Inferior parietal cortex (tissue), 1 donor: ENCODE measurements at regions not wholly inside any gene's neighbourhood (a gene's known extent, or its start where the extent isn't known, plus 50 kb on each side); places are given as distances from the start of the nearest gene placed in this dataset.
"Not testable (repeated sequence)": the region's sequence is repeated elsewhere in the genome, so short reads cannot be mapped to it uniquely, and the experiment has no call there.

Source experiments
- DNase-seq: peaks from one replicate; pipeline ENCODE4 v3.0.0-alpha.2; 2016; ENCODE audit errors: extremely low spot score

DNA sequence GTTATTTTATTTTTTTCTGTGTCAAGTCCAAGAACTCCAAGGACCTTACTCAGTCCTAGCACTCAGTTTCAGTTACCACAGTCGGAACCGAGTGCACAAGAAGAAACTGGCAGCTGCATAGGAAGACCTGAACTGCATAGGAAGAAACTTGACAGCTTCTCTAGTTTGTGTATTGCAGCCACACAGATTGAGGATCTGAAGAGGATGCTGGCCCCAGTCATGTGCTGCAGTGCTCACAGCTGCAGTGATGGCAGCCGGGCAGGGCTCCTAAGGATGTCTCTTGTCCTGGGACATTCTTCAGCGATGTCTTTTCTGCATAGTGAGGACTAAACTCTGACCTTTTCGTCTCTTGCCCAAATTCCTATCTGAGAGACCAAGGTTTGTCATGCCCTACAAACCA is 261.2 kb downstream of the STIM2 start:
- no peak for DNase-seq

DNA sequence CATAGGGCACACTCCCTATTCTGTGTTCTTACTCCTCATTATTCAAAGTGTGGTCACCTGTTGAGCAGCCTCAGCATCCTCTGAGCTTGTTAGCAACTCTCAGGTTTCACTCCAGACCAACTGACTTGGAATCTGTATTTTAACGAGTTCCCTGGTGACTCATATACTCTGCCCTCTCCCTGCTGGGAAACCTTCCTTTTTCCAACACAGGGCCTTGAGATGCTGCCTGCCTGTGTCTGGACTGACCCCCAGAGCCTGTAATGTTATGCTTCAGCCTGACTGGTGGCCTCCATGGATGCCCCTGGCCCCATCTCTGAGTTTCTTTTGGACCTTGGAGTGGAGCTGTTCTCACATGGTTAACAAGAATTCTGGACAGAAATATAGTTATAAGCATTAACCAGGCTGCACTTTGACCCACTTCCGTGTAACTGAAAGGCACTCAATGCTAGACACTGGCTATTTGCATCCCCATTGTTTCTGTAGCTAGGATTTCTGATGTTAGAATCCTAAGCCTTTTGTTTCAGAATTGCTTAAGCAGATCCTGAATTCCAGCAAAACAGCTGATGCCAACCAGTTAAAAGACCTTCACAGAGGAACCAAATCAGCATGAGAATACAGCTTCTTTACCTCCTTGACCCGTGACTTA is 262.6 kb downstream of the STIM2 start:
- no peak for DNase-seq

DNA sequence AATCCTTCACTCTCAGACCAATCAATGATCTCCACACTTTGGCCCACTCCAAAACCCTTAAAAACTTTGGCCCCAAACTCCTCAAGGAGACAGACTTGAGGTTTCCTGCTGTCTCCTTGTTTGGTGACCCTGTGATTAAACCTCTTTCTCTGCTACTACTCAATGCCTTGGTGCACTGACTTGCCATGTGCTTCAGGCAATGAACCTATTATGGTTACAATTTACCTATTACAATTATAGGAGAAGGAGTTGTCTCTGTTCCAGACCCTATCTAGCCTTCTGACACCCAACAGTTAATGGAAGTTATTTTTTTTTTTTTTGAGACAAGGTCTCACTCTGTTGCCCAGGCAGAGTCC is 263.1 kb downstream of the STIM2 start:
- DNase-seq, result no peak

DNA sequence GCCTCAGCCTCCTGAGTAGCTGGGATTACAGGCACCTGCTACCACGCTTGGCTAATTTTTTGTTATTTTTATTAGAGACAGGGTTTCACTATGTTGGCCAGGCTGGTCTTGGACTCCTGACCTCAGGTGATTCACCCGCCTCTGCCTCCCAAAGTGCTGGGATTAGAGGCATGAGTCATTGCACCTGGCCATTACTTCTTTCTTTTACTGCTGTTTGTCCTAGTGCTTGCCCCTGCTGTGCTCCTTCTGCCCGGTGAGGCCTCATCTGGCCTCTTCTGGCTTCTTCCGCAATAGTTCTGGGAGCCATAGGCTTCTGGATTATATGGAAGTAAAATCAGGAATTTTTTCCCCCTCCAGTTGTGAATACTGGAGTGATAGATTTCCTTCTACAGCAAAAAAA is 266.3 kb downstream of the STIM2 start:
- not testable (repeated sequence) for DNase-seq

DNA sequence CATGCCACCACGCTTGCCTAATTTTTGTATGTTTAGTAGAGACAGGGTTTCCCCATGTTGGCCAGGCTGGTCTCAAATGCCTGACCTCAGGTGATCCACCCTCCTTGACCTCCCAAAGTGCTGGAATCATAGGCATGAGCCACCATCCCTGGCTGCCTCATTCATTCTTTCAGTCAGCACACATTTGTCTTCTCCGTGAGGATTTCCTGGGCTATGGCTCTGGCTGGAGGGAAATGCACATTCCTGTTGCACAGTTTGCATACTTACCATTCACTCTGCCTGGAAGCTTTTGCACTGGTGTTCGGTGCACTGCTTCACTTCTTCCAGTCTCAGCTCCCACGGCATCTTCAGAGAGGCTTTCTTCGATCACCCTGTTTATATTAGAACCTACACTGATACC is 267.8 kb downstream of the STIM2 start:
- no peak for DNase-seq

DNA sequence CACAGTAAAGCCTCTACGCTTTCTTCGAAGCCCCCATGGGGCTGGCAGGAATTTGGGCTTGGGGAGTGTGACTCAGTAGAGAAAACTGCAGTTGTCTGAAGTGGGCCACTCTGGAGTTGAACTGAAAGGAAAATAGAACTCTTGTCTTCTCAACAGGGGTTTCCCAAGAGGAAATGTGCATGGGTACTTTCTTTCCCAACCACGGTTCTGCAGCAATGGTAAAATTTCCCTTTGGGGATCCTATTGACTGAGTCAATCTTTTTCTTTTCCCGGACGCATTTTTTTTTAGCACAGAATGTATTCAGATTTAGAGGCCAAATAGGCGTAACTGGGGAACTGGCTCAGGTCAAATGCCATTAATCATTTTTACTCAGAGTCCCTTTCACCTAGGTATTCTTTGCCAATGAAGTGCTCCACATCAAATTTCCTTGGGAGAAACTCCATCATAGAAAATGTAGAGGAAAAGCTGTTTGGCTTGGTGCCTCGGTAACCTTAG is 269.3 kb downstream of the STIM2 start:
- DNase-seq, result no peak

DNA sequence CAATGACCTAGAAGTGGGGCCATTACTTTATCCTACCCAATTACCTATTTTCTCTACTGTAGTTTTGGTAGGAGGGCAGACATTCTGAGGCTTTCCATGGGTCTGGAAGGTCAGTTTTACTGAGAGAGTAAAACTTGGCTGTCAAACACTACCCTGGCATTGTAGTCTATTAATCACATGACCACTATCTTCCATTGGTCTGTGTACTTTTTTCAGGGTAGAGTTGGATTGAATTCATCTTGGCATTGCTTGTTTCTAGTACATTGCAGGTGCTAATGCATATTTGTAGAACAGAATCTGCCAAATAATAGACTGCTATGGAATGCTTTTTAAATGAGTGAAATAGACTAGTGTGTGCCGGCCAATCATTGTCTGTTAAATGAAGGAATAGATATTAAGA is 271.9 kb downstream of the STIM2 start:
- no peak for DNase-seq

DNA sequence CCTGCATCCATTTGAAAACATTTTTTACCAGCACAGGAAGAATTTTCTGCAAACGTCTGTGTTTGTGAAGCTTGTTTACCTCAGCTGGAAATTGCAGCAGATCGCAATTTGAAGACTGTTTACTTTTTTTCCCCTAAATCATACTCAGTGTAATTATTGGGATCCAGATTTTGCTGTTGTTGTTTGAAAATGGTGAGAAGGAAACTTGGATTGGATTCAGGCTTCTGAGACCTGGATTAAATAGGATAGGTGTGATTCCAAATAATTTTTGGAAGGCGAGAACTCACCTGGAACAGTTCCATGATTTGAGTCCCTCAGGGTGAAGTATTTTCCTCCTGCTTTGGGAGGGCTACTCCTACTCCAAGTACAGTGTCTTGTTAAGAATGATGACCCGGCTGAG is 279.8 kb downstream of the STIM2 start:
- no peak for DNase-seq

DNA sequence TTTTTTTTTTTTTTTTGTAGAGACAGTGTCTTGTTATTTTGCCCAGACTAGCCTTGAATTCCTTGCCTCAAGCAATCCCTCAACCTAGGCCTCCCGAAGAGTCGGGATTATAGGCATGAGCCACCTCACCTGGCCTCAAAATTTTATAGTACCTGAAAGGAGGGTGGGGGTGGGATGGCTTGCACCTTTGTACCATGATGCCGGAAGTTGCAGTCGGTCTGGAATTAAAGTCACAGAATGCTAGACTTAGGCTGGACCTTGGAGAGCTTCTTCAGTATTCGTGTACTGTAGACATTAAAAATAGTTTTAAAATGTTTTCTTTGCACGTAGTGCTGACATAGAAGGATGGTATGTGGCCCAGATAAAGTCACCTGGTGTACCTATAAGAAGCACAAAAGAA is 280.9 kb downstream of the STIM2 start:
- DNase-seq, result no peak

DNA sequence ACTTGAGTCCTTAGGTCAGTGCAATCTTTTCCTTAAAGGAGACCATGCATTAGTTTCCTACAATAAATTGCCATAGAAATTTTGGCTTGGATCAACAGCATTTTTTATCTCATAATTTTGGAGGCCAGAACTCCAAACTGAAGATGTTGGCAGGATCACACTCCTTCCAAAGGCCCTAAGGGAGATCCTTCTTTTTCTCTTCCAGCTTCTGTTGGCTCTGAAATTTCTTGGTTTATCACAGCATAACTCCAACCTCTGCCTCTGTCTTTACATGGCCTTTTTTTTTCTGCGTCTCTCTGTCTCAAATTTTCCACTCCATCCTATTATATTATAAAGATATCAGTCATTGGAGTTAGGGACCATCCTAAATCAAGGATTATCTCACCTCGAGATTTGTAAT is 282.2 kb downstream of the STIM2 start:
- DNase-seq, result no peak

DNA sequence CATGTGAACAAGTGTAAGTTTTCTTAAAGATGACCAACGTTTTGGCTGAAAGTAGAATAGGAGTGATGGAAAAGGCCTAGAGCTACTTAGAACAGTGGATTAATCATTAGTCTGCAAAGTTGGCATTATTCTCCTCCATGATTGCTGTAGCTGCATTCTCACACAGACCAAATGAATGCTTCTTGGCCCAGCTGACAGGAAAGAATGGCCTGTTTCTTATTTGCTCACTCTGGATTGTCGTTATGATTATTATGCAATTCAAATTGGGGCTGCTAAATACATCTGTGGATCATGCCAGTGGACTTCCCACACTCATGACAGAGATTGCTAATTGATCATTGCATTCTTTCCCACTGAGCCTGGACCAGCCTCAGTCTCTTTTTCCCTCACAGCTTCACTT is 285.0 kb downstream of the STIM2 start:
- no peak for DNase-seq

DNA sequence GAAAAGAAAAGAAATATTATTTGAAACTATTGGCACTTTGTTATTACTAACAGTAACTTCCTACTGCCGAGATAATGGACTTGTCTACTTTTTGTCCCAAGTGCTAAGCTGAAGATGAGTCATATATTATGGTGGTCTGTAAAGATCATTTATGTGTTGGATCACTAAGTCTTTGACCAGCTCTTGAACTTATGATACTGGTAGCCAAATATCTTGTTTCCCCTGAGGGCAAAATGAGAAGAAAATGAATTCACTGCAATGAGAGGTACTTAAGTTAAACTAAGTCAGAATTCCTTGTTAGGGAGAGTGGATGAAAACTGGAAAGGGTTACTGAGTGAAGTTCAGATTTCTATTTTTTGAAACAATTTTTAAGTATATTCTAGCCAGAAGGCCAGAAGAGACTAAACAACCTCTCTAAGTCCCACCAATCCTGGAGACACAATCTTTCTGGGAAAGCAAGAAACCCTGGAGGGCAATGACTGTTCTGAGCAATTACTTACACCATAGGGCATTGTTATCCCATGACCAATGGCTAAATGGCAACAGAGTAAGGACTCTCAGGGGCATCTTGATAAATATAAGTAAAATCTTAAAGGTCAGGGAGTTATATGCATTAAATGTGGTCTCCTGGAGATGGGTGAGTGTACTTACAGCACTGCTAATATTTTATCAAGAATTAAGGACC is 287.7 kb downstream of the STIM2 start:
- DNase-seq, result no peak

DNA sequence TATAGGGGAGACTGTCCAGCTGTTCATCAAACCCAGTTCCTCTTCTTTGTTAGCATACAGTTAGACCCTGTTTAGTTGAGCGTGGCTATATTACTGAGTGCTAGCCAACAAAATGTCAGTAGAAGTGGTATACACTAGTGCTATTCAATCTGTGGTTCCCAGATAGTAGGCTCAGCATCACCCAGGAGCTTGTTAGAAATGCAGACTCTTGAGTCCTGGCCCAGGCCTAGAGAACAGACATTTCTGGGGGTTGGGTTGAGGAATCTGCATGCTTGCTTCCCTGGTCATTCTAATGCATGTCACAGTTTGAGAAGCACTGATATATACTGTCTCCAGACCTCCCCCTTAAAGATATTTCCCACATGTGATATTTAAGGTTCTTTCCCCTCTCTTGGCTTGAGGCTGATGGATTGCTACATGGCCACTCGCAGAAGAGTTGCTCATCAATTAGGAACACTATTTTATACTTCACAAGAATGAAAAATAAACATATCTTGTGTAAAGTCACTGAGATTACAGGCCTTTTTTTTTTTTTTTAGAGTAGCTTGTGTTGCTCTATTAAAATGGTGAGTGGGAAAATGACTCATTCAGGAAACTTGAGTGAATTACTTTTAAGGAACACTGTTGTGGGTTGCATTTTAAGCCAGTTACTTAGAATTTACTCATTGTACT is 289.0 kb downstream of the STIM2 start:
- DNase-seq, result no peak

DNA sequence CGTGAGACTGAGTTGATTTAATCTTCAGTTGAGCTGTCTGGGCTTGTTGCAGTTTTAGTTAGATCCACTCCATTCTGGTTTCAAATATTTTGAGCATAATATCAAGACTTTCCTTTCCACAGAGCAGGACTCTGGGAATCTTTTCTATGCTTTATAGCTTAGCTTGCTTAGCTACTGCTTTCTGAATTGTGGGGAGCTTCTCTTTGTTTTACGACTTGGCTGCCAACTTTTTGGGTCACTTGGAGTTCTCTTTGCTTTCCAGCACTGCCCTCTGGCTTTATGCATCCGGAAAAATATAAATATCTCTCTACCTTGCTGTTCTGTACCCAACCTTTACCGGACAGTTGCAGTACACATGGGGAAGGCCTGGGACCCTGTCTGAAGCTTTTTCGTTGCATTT is 292.1 kb downstream of the STIM2 start:
- no peak for DNase-seq

DNA sequence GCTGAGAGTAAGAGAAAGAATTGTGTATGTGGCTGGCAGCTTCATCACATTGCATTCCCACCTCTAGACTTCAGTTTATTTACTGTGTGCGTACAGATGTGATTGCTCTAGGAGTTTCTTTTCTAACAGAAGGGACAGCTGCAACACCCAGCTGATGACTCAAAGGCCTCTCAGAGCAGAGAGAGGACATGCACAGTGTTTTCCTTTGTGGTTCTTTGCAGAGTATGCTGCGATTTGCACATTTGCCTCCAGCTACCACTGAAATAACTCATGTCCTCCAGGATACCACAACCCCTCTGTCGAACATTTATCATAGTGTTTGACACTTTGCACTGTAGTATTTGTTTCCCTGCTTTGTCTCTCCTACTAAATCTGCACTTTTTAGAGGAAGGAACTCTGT is 294.1 kb downstream of the STIM2 start:
- DNase-seq, result no peak

DNA sequence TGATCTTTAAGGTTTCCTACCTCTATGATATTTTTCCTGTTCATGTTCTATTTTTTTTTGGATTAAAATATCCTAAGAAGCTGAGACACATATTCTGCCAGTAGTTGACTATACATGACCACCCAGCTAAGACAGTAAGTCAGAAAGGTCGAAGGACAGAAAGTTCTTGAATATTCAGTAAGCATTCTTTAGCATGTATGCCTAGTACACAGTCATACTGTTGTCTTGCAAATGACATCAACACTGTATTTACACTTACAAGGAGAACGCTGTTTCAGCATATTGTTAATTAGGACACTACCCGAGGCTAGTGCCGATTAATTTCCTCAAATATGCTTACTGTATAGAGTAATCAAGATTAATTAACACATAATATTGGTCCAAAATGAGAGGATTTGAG is 300.6 kb downstream of the STIM2 start:
- no peak for DNase-seq

DNA sequence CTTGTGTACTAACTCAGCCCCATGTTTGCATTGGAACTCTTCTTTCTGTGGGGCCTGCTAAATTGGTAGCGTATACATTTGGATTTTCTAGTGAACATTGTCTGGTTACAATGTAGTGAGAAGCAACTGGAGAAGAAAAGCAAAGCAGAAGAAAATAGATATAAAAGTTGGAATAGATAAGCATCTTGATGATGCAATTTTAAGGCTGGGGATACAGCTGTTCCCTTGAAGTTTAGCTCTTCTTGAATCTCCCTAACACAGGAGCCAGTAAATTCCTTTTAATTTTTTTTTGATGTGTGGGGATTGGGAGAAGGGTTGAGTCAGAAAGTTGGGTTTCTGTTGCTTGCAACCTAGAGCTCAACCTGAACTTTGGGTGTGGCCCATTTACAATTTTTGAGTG is 308.1 kb downstream of the STIM2 start:
- no peak for DNase-seq

DNA sequence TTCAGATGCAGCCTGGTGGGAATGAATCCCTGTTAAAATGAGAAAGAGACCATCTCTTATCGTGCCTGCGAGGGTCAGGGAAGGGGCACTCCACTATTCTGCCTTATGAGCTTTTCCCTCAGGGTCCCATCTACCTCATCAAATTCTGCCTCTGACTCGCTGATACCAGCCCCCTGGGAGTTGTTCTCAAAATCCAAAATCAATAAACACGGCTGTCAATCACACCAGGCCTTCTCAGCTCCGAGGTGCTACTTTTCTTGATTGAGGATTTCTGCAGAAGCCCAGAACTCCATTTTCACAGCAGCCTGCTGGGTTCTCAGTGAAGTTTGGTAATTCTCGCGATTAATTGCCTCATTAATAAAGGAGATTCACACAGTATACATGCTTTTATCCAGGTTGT is 312.6 kb downstream of the STIM2 start:
- DNase-seq, result no peak

DNA sequence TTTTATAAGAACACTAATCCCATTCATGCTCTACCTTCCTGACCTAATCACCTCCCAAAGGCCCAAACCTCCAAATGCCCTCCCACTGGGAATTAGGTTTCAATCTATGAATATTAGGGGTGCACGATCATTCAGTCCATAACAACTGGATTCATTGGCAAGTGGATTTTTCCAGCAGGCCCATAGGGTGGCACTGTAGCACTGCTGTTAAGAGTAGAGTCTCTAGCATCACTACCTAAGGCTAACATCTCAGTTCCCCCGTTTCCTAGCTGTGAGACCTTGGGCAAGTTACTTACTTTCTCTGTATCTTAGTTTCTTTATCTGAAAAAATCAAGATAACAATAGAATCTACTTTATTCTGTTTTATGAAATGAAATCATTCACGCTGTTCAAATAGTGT is 315.8 kb downstream of the STIM2 start:
- DNase-seq, result peak; percentile 48

DNA sequence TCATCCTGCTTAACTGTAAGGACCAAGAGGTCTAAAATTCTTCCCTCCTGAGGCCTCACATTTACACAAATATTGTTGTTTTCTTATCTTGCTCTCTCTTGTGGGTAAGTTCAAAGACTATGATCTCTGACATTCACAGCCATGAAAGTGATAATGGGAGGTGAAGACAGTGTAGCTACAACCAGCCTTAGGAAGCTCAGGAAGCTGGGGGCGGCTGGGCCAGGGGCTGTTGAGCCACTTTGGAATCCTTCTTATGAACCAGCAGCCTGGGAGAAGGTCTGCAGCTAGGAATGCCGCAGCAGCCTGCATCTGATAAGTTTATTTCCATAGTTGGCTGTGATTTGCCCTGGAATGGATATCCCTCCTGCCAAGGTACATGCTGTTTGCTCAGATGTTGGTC is 316.2 kb downstream of the STIM2 start:
- no peak for DNase-seq

DNA sequence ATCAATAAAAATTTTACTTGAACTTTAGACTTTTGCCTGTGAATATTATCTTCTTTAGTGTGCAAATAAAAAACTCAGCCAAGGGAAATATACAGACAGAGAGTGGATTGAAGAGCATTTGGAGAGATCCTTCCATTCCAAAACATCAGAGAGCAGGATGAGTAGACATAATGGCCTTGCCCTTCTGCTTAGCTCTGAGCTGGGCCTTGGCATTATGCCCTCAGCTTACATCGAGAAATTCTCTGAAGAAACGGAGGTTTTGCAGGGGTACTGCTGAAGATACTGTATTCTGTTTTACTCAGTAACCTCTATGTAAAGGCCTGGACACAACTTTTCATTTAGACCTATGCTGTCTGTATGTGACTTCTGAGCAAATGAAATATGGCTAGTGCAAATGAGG is 317.4 kb downstream of the STIM2 start:
- DNase-seq, result no peak

DNA sequence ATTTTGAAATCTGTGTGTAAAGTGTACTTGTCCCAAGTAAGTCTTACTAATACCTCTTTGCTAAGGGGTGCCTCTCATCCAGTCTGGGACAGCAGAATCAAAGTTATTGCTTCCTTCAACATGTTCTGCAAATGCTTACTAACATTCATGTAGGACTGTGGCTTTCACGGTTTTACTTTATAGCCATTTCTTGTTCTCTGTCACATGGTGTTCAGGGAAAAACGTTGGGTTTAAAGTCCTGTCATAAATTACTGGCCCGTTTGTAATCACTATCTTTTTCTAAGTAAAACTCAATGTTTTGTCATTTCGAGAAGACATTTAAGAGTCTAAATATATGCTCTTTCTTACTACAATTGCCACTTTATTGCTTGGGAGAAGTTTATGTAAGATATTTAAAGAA is 321.1 kb downstream of the STIM2 start:
- no peak for DNase-seq

DNA sequence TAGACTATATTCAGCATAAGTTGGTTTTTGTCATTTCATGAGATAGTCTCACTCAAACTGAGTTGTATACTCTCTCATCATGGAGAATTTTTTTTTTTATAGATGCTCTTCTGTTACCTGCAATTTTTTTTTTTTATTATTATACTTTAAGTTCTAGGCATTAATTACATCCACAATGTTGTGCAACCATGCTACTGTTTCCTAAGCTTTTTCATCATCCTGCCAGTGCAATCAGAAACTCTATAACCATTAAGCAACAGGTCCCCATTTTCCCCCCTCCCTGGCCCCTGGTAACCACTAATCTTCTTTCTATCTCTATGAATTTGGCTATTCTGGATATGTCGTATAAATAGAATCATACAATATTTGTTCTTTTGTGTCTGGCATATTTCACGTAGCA is 321.6 kb downstream of the STIM2 start:
- DNase-seq, result no peak
